K562 (cell line): ENCODE measurements at regions not wholly inside any gene's neighbourhood (a gene's known extent, or its start where the extent isn't known, plus 50 kb on each side); places are given as distances from the start of the nearest gene placed in this dataset.

Experiments used
- ATAC-seq: fragments of 200-7000 bp; cut with Tn5 transposase; 3 replicates; pipeline ENCODE4 v1.9.1; 2020; ENCODE audit warnings: moderate library complexity
- BruUV-seq: library from RNA; stranded (reverse); fragments of 400-500 nt; replicated peaks from 2 replicates; lab custom pipeline; 2021; lab: Mats Ljungman, UMichigan
- CTCF ChIA-PET: fragments of 300-600 bp; formaldehyde crosslinking; extraction: SDS; loops from one replicate; lab custom pipeline; 2021; ENCODE audit warnings: low intra/inter-chr PET ratio; lab: Yijun Ruan, JAX
- POLR2A ChIA-PET: fragments of 300-600, 350-650 bp; sonication (Branson Sonifier 250); formaldehyde crosslinking; extraction: SDS; loops from one replicate; lab custom pipeline; 2021; ENCODE audit warnings: antibody characterized with exemption, inconsistent platforms; lab: Yijun Ruan, JAX
- DNase-seq, 4 experiments: peaks; one replicate each; pipeline versions ENCODE4 v3.0.0 to v3.0.0-alpha.2; 2011 to 2018; ENCODE audit warnings: low spot score in 3 of 4, mixed read lengths in 3 of 4; ENCODE audit errors: extremely low read depth in 1 of 4
- FAIRE-seq: peaks from 2 replicates; lab custom pipeline; 2011; peaks lifted over from hg19 to GRCh38; lab: Jason Lieb, UNC
- H2AFZ ChIP-seq: 2 replicates; pipeline ENCODE4 v1.6.0; 2011; ENCODE audit warnings: low read depth, low read length, control low read depth, inconsistent platforms
- H3K27ac ChIP-seq: fragments of 200-600 bp; 3 replicates; pipeline ENCODE4 v1.8.0; 2011; ENCODE audit warnings: low read depth, mild to moderate bottlenecking, control low read depth, inconsistent platforms, low read length, moderate library complexity, mixed read lengths; ENCODE audit errors: extremely low read depth
- H3K27me3 ChIP-seq, 2 experiments: fragments of 300-600 bp in 1 of 2; 2 replicates in 1 of 2; 3 replicates in 1 of 2; pipeline versions ENCODE4 v1.6.0 to v1.8.0; 2011; ENCODE audit warnings: inconsistent platforms in 2 of 2, low read length in 2 of 2, mild to moderate bottlenecking in 1 of 2, mixed read lengths in 1 of 2, moderate library complexity in 1 of 2; ENCODE audit not compliant: control insufficient read depth in 2 of 2, insufficient read depth in 2 of 2
- H3K36me3 ChIP-seq: fragments of 300-600 bp; 3 replicates; pipeline ENCODE4 v1.8.0; 2011; ENCODE audit warnings: mild to moderate bottlenecking, low read length, inconsistent platforms; ENCODE audit not compliant: control insufficient read depth, insufficient read depth
- H3K4me1 ChIP-seq, 2 experiments: fragments of 200-600 bp in 1 of 2; replicated peaks in 1 of 2; 2 replicates in 1 of 2; 3 replicates in 1 of 2; pipeline versions ENCODE4 v1.5.1 to v1.8.0; 2011; ENCODE audit warnings: inconsistent platforms in 2 of 2, low read length in 2 of 2, mild to moderate bottlenecking in 1 of 2, mixed read lengths in 1 of 2, moderate library complexity in 1 of 2; ENCODE audit not compliant: control insufficient read depth in 2 of 2, insufficient read depth in 2 of 2
- H3K4me2 ChIP-seq: 2 replicates; pipeline ENCODE4 v1.6.1; 2011; ENCODE audit warnings: low read length, control low read depth, inconsistent platforms, mixed read lengths; ENCODE audit not compliant: insufficient read depth
- H3K4me3 ChIP-seq: fragments of 200-600 bp; sonication (generic), shearing (Covaris generic); 2 replicates; pipeline ENCODE4 v1.5.1; 2016; ENCODE audit warnings: control low read depth, inconsistent platforms
- H3K79me2 ChIP-seq: fragments of 200-600 bp; 3 replicates; pipeline ENCODE4 v1.8.0; 2011; ENCODE audit warnings: low read length, inconsistent platforms; ENCODE audit not compliant: control insufficient read depth, insufficient read depth
- H3K9ac ChIP-seq, 2 experiments: 2 replicates each; pipeline versions ENCODE4 v1.6.0 to v1.6.1; 2011; ENCODE audit warnings: low read depth in 2 of 2, low read length in 2 of 2, control low read depth in 1 of 2, inconsistent platforms in 1 of 2, mild to moderate bottlenecking in 1 of 2, mixed read lengths in 1 of 2; ENCODE audit not compliant: insufficient read depth in 1 of 2
- H3K9me1 ChIP-seq: one replicate; pipeline ENCODE4 v1.6.0; 2011; ENCODE audit warnings: inconsistent platforms, mild to moderate bottlenecking, low read length, moderate library complexity; ENCODE audit not compliant: control insufficient read depth, insufficient read depth
- H3K9me3 ChIP-seq: replicated peaks from 2 replicates; pipeline ENCODE4 v1.5.1; 2011; ENCODE audit warnings: low read depth, low read length, inconsistent platforms; ENCODE audit not compliant: control insufficient read depth, insufficient read depth
- H4K20me1 ChIP-seq: replicated peaks from 2 replicates; pipeline ENCODE4 v1.6.1; 2011; ENCODE audit warnings: low read length, inconsistent platforms, mixed read lengths; ENCODE audit not compliant: control insufficient read depth, insufficient read depth
- CTBP1 ChIP-seq: fragments of 450-650 bp; IDR thresholded peaks from 2 replicates; pipeline ENCODE4 v1.6.1; 2016; ENCODE audit warnings: borderline replicate concordance
- HCFC1 ChIP-seq: IDR thresholded peaks from 2 replicates; pipeline ENCODE4 v1.6.1; 2012; ENCODE audit warnings: low read depth, low read length, improper control_type of control experiment
- NR2C1 ChIP-seq, 2 experiments: fragments of 450-650 bp; IDR thresholded peaks; 2 replicates each; pipeline ENCODE4 v1.6.1; 2017; ENCODE audit warnings: mild to moderate bottlenecking in 2 of 2, antibody characterized with exemption in 1 of 2, inconsistent platforms in 1 of 2, missing compliant biosample characterization in 1 of 2, missing genetic modification characterization in 1 of 2
- NR2C2 ChIP-seq, 2 experiments: fragments of 200-800 bp in 1 of 2; sonication (Bioruptor generic) in 1 of 2; sonication (generic) in 1 of 2; formaldehyde crosslinking in 1 of 2; IDR thresholded peaks; 2 replicates each; pipeline versions ENCODE4 v1.6.1 to v1.8.0; 2016 to 2022; ENCODE audit warnings: mild to moderate bottlenecking in 1 of 2, missing compliant biosample characterization in 1 of 2, missing genetic modification characterization in 1 of 2, missing genetic modification reagents in 1 of 2
- RAD21 ChIP-seq, 2 experiments: fragments of 250-450 bp in 1 of 2; fragments of 450-650 bp in 1 of 2; sonication (Bioruptor Pico) in 1 of 2; formaldehyde crosslinking in 1 of 2; IDR thresholded peaks in 1 of 2; conservative IDR thresholded peaks in 1 of 2; 2 replicates each; pipeline versions ENCODE4 v1.4.0 to v1.8.0; 2020 to 2022; ENCODE audit warnings: mild to moderate bottlenecking in 2 of 2, moderate library complexity in 1 of 2
- SOX6 ChIP-seq: fragments of 450-650 bp; IDR thresholded peaks from 2 replicates; pipeline ENCODE4 v1.6.1; 2014; ENCODE audit warnings: mild to moderate bottlenecking
- SPI1 ChIP-seq: IDR thresholded peaks from 2 replicates; pipeline ENCODE4 v1.6.1; 2011; ENCODE audit warnings: low read depth, low read length, control low read depth, borderline replicate concordance
- TCF3 ChIP-seq: sonication (generic); formaldehyde crosslinking; IDR thresholded peaks from 2 replicates; pipeline ENCODE4 v1.4.0; 2020; ENCODE audit warnings: mild to moderate bottlenecking, missing genetic modification reagents
- TEAD1 ChIP-seq, 2 experiments: fragments of 450-650 bp in 1 of 2; sonication (generic) in 1 of 2; formaldehyde crosslinking; IDR thresholded peaks; 2 replicates each; pipeline versions ENCODE4 v1.4.0 to v1.8.0; 2020 to 2022; ENCODE audit warnings: mild to moderate bottlenecking in 2 of 2, missing genetic modification reagents in 1 of 2
- TEAD4 ChIP-seq, 2 experiments: sonication (generic) in 1 of 2; formaldehyde crosslinking in 1 of 2; IDR thresholded peaks; 2 replicates each; pipeline versions ENCODE4 v1.6.1 to v1.8.0; 2012 to 2022; ENCODE audit warnings: borderline replicate concordance in 1 of 2, inconsistent platforms in 1 of 2, low read length in 1 of 2, mild to moderate bottlenecking in 1 of 2, missing genetic modification reagents in 1 of 2
- TOE1 ChIP-seq, 2 experiments: fragments of 450-650 bp in 1 of 2; sonication (generic) in 1 of 2; formaldehyde crosslinking in 1 of 2; IDR thresholded peaks; 2 replicates each; pipeline versions ENCODE4 v1.7.1 to v1.8.0; 2016 to 2022; ENCODE audit warnings: borderline replicate concordance in 2 of 2, mild to moderate bottlenecking in 2 of 2, antibody characterized with exemption in 1 of 2, inconsistent platforms in 1 of 2, low read depth in 1 of 2, missing genetic modification reagents in 1 of 2, moderate library complexity in 1 of 2
- ZNF696 ChIP-seq: fragments of 250-450 bp; sonication (Bioruptor Pico); conservative IDR thresholded peaks from 2 replicates; pipeline ENCODE4 v1.4.0; 2020; ENCODE audit warnings: mild to moderate bottlenecking, moderate library complexity
- WGBS: fragments of 100-300 bp; shearing (Covaris generic); methylation state at CpG from one replicate; pipeline ENCODE4 v1.1.6; 2016; ENCODE audit warnings: low coverage, mixed read lengths; ENCODE audit not compliant: insufficient coverage; ENCODE audit errors: missing lambda C conversion rate; 5-methylcytosine and 5-hydroxymethylcytosine counted together
- in situ Hi-C: fragments of 300-500 bp; cut with MboI; formaldehyde crosslinking; loops from 4 replicates; pipeline ENCODE4 v1.15.0; 2018; ENCODE audit warnings: inconsistent platforms, mixed read lengths
- intact Hi-C: fragments of 100-400 bp; cut with micrococcal nuclease; formaldehyde crosslinking; loops from 2 replicates; pipeline ENCODE4 v1.14.2; 2022
- TF ChIP-seq, protein P1 (sequence below): sonication (generic); formaldehyde crosslinking; IDR thresholded peaks from 2 replicates; pipeline ENCODE4 v1.9.0; 2022; ENCODE audit warnings: mild to moderate bottlenecking, missing genetic modification reagents
- TF ChIP-seq, protein P2 (sequence below): IDR thresholded peaks from 2 replicates; pipeline ENCODE4 v1.6.1; 2014; ENCODE audit warnings: antibody characterized with exemption
- TF ChIP-seq, protein P3 (sequence below): fragments of 450-650 bp; IDR thresholded peaks from 2 replicates; pipeline ENCODE4 v1.6.1; 2018; ENCODE audit warnings: mild to moderate bottlenecking, low read depth; ENCODE audit not compliant: partially characterized antibody

DNA sequence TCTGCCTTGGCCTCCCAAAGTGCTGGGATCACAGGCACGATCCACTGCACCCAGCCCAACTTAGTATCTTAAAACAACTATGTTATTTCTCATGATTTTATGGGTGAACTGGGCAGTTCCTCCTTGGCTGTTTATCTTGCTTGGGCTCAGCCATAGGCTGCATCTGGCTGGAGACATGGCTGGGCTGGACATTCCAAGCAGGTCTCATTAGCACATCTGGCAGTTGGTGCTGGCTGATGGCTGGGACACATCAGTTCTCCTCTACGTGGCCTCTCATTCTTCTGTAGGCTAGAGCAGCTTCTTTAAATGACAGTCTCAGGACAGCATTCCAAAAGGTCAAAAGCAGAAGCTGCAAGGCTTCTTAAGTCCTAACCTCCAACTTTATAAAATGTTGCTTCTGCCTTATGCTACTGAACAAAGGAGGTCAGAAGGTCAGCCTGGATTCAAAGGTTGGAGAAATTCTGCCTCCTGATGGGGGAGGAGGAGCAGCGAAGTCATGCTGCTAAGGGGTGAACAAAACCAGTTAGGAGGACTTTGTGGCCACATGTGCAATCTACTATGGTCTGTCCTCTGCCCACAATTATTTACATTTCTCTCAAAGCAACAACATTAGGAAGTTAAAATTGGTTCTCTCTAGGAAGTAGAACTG, 144.0 kb downstream of the AQP9 start:
- POLR2A ChIA-PET = interaction anchor here (1.5 kb wide), 1 partner anchor 8 kb away, joined by 3 read pairs; no protein-coding TSS in a partner anchor
- Histone ChIP-seq H3K9me3 (no peaks in the 10 kb centered on the region), H4K20me1 (no peaks in the 10 kb centered on the region), H3K27me3 (no peaks in the 10 kb centered on the region), H3K4me2 (peak overlapping the region; percentile 12), H3K36me3 (no peaks in the 10 kb centered on the region), H3K27ac (peak overlapping the region; percentile 30; the same call in 2 of the 3 replicates), H2AFZ (peak overlapping the region; percentile 82), H3K4me1 (peaks cover 9 to 21% of the 10 kb centered on the region in 2 experiments; a peak in 3 of 5 replicates), H3K9me1 (no peaks in the 10 kb centered on the region), H3K9ac (peak overlapping the region in 1 of 2 experiments; percentile 43; a peak in 1 of 4 replicates), H3K79me2 (no peaks in the 10 kb centered on the region), H3K4me3 (no peak overlapping the region)
- FAIRE-seq = no peak
- 30% methylated on average over 3 of the region's 3 CpGs for WGBS
- in situ Hi-C loops = no loop called here
- CTCF ChIA-PET = interaction anchor here (0.6 kb wide), 1 partner anchor 19 kb away, joined by 3 read pairs; no protein-coding TSS in a partner anchor
- no TSS peak for BruUV-seq
- intact Hi-C loops = no loop called here
- DNase-seq = peak; percentile 17 to 48 (median 24)
- ATAC-seq = peak; percentile 80
- TF ChIP-seq RAD21 (CRISPR knock-in tag; conservative IDR thresholded peaks at IDR 0.05 in 1 of 2, IDR thresholded peaks at IDR 0.05 in 1 of 2) (peak in 1 of 2 experiments; percentile 16; a peak in 1 of 4 replicates), CTBP1 (peak; percentile 69; the same call in 1 of the 2 replicates), HCFC1 (no peak), TEAD1 (CRISPR knock-in tag; IDR thresholded peaks at IDR 0.05) (peak in 1 of 2 experiments; percentile 74; a peak in 1 of 4 replicates), ZNF696 (CRISPR knock-in tag) (no peak), TEAD4 (IDR thresholded peaks at IDR 0.05; ENCODE audit: low read length) (peak; percentile 27; the same call in 1 of the 2 replicates), TEAD4 (CRISPR knock-in tag; IDR thresholded peaks at IDR 0.05; ENCODE audit: borderline replicate concordance) (0 out of 2 replicates have a peak, but pooled peaks have one; percentile 19), TOE1 (IDR thresholded peaks at IDR 0.05; ENCODE audit: borderline replicate concordance) (0 out of 2 replicates have a peak, but pooled peaks have one; percentile 30), TOE1 (CRISPR knock-in tag; IDR thresholded peaks at IDR 0.05; ENCODE audit: borderline replicate concordance, low read depth) (no peak), SOX6 (0 out of 2 replicates have a peak, but pooled peaks have one; percentile 24), TCF3 (0 out of 2 replicates have a peak, but pooled peaks have one; percentile 15), NR2C2 (CRISPR knock-in tag; IDR thresholded peaks at IDR 0.05) (no peak), NR2C2 (tag; IDR thresholded peaks at IDR 0.05) (peak; percentile 66), SPI1 (peak; percentile 10; the same call in 1 of the 2 replicates), NR2C1 (IDR thresholded peaks at IDR 0.05) (peak; percentile 45; the same call in 1 of the 2 replicates), NR2C1 (tag; IDR thresholded peaks at IDR 0.05) (no peak)
- TF ChIP-seq, protein P1, sequence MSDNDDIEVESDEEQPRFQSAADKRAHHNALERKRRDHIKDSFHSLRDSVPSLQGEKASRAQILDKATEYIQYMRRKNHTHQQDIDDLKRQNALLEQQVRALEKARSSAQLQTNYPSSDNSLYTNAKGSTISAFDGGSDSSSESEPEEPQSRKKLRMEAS = peak; percentile 38; the same call in 1 of the 2 replicates
- TF ChIP-seq, protein P2, sequence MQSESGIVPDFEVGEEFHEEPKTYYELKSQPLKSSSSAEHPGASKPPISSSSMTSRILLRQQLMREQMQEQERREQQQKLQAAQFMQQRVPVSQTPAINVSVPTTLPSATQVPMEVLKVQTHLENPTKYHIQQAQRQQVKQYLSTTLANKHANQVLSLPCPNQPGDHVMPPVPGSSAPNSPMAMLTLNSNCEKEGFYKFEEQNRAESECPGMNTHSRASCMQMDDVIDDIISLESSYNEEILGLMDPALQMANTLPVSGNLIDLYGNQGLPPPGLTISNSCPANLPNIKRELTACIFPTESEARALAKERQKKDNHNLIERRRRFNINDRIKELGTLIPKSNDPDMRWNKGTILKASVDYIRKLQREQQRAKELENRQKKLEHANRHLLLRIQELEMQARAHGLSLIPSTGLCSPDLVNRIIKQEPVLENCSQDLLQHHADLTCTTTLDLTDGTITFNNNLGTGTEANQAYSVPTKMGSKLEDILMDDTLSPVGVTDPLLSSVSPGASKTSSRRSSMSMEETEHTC = no peak
- TF ChIP-seq, protein P3, sequence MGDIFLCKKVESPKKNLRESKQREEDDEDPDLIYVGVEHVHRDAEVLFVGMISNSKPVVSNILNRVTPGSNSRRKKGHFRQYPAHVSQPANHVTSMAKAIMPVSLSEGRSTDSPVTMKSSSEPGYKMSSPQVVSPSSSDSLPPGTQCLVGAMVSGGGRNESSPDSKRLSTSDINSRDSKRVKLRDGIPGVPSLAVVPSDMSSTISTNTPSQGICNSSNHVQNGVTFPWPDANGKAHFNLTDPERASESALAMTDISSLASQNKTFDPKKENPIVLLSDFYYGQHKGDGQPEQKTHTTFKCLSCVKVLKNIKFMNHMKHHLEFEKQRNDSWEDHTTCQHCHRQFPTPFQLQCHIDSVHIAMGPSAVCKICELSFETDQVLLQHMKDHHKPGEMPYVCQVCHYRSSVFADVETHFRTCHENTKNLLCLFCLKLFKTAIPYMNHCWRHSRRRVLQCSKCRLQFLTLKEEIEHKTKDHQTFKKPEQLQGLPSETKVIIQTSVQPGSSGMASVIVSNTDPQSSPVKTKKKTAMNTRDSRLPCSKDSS = no peak
